IMR-90 (cell line): ENCODE measurements at regions not wholly inside any gene's neighbourhood (a gene's known extent, or its start where the extent isn't known, plus 50 kb on each side); places are given as distances from the start of the nearest gene placed in this dataset.
"Not testable (repeated sequence)": the region's sequence is repeated elsewhere in the genome, so short reads cannot be mapped to it uniquely, and the experiment has no call there.

Source experiments
- ATAC-seq: fragments of 200-7000 bp; cut with Tn5 transposase; 2 replicates; pipeline ENCODE4 v1.9.1; 2020; ENCODE audit warnings: low read depth, mild to moderate bottlenecking, moderate library complexity
- BruUV-seq: library from RNA; stranded (reverse); fragments of 400-500 nt; replicated peaks from 2 replicates; lab custom pipeline; 2021; lab: Mats Ljungman, UMichigan
- CTCF ChIA-PET: fragments of 300-600 bp; formaldehyde crosslinking; extraction: SDS; loops from one replicate; lab custom pipeline; 2021; ENCODE audit warnings: antibody characterized with exemption; lab: Yijun Ruan, JAX
- POLR2A ChIA-PET: fragments of 300-600 bp; sonication (Branson Sonifier 250); formaldehyde crosslinking; loops from one replicate; lab custom pipeline; 2022; ENCODE audit warnings: antibody characterized with exemption; ENCODE audit not compliant: unreplicated experiment; lab: Charles Lee
- DNase-seq: peaks from one replicate; pipeline ENCODE4 v3.0.0; 2013
- H2AFZ ChIP-seq: replicated peaks from 2 replicates; pipeline ENCODE3; 2013; ENCODE audit warnings: low read length, mild to moderate bottlenecking; ENCODE audit not compliant: poor library complexity
- H2AK5ac ChIP-seq: 2 replicates; pipeline ENCODE4 v1.6.1; 2013; ENCODE audit warnings: low read depth, low read length, inconsistent platforms
- H2AK9ac ChIP-seq: replicated peaks from 2 replicates; pipeline ENCODE3; 2013; ENCODE audit warnings: mild to moderate bottlenecking, low read depth, low read length, moderate library complexity; ENCODE audit not compliant: poor library complexity
- H2BK120ac ChIP-seq: 2 replicates; pipeline ENCODE4 v1.6.1; 2013; ENCODE audit warnings: low read depth, low read length, inconsistent platforms
- H2BK15ac ChIP-seq: 3 replicates; pipeline ENCODE4 v1.6.1; 2013; ENCODE audit warnings: low read depth, low read length, inconsistent platforms
- H2BK20ac ChIP-seq: 2 replicates; pipeline ENCODE4 v1.6.1; 2013; ENCODE audit warnings: low read depth, mild to moderate bottlenecking, inconsistent platforms, low read length, moderate library complexity
- H2BK5ac ChIP-seq: 2 replicates; pipeline ENCODE4 v1.6.1; 2013; ENCODE audit warnings: mild to moderate bottlenecking, low read depth, low read length, inconsistent platforms; ENCODE audit not compliant: poor library complexity, severe bottlenecking
- H3K14ac ChIP-seq: replicated peaks from 2 replicates; pipeline ENCODE4 v1.6.1; 2013; ENCODE audit warnings: low read depth, low read length, inconsistent platforms
- H3K18ac ChIP-seq: 2 replicates; pipeline ENCODE4 v1.6.1; 2013; ENCODE audit warnings: low read depth, low read length, control low read depth
- H3K23ac ChIP-seq: 2 replicates; pipeline ENCODE4 v1.6.1; 2013; ENCODE audit warnings: low read depth, low read length, inconsistent platforms
- H3K27ac ChIP-seq: 2 replicates; pipeline ENCODE4 v1.5.1; 2013; ENCODE audit warnings: mild to moderate bottlenecking, control low read depth, low read length; ENCODE audit not compliant: insufficient read depth
- H3K27me3 ChIP-seq: 2 replicates; pipeline ENCODE4 v1.6.1; 2013; ENCODE audit warnings: low read length; ENCODE audit not compliant: control insufficient read depth, insufficient read depth
- H3K36me3 ChIP-seq: 2 replicates; pipeline ENCODE4 v1.6.1; 2013; ENCODE audit warnings: low read length, mixed read lengths; ENCODE audit not compliant: control insufficient read depth, insufficient read depth
- H3K4ac ChIP-seq: 2 replicates; pipeline ENCODE4 v1.6.1; 2013; ENCODE audit warnings: low read depth, low read length, inconsistent platforms
- H3K4me1 ChIP-seq: 2 replicates; pipeline ENCODE4 v1.6.1; 2013; ENCODE audit warnings: low read length, mixed read lengths; ENCODE audit not compliant: control insufficient read depth, insufficient read depth
- H3K4me2 ChIP-seq: 2 replicates; pipeline ENCODE4 v1.6.1; 2013; ENCODE audit warnings: low read depth, mild to moderate bottlenecking, control low read depth, low read length, moderate library complexity
- H3K4me3 ChIP-seq: 2 replicates; pipeline ENCODE4 v1.5.1; 2013; ENCODE audit warnings: low read depth, mild to moderate bottlenecking, control low read depth, low read length, moderate library complexity; ENCODE audit not compliant: insufficient read depth
- H3K56ac ChIP-seq: 2 replicates; pipeline ENCODE4 v1.6.1; 2013; ENCODE audit warnings: low read length, inconsistent platforms; ENCODE audit not compliant: insufficient read depth; ENCODE audit errors: extremely low read depth
- H3K79me1 ChIP-seq, 2 experiments: 2 replicates each; pipeline ENCODE4 v1.6.1; 2013; ENCODE audit warnings: low read length in 2 of 2, inconsistent platforms in 1 of 2, low read depth in 1 of 2
- H3K9ac ChIP-seq: 2 replicates; pipeline ENCODE4 v1.6.1; 2013; ENCODE audit warnings: low read depth, low read length, control low read depth
- H3K9me1 ChIP-seq: 2 replicates; pipeline ENCODE4 v1.6.1; 2013; ENCODE audit warnings: low read length, inconsistent platforms; ENCODE audit not compliant: insufficient read depth
- H3K9me3 ChIP-seq: 2 replicates; pipeline ENCODE4 v1.6.1; 2013; ENCODE audit warnings: low read length; ENCODE audit not compliant: control insufficient read depth, insufficient read depth
- H4K20me1 ChIP-seq: 2 replicates; pipeline ENCODE4 v1.6.1; 2013; ENCODE audit warnings: low read length, inconsistent platforms; ENCODE audit not compliant: insufficient read depth
- H4K5ac ChIP-seq: 2 replicates; pipeline ENCODE4 v1.6.1; 2013; ENCODE audit warnings: mild to moderate bottlenecking, low read depth, low read length, control low read depth
- H4K8ac ChIP-seq, 2 experiments: 2 replicates each; pipeline ENCODE4 v1.6.1; 2013; ENCODE audit warnings: low read depth in 2 of 2, low read length in 2 of 2, control low read depth in 1 of 2, inconsistent platforms in 1 of 2
- H4K91ac ChIP-seq: 2 replicates; pipeline ENCODE4 v1.6.1; 2013; ENCODE audit warnings: low read depth, low read length, inconsistent platforms; ENCODE audit not compliant: insufficient read depth
- CTCF ChIP-seq: conservative IDR thresholded peaks from 2 replicates; pipeline ENCODE4 v1.5.1; 2012; ENCODE audit warnings: mild to moderate bottlenecking, low read depth, low read length, improper control_type of control experiment
- RFX5 ChIP-seq: IDR thresholded peaks from 2 replicates; pipeline ENCODE4 v1.8.0; 2012; ENCODE audit warnings: low read depth, mild to moderate bottlenecking, low read length, moderate library complexity
- WGBS, 2 experiments: methylation state at CpG; one replicate each; pipeline versions ENCODE4 v1.1.5 to v1.1.7; 2013; ENCODE audit warnings: missing lambda C conversion rate in 2 of 2; ENCODE audit not compliant: insufficient read length in 1 of 2; ENCODE audit errors: extremely low coverage in 2 of 2; 5-methylcytosine and 5-hydroxymethylcytosine counted together
- dilution Hi-C: fragments of 300-500 bp; cut with HindIII; formaldehyde crosslinking; loops from one replicate; pipeline ENCODE4 v1.14.3; 2018; ENCODE audit warnings: low sequenced_read_pairs; ENCODE audit not compliant: unreplicated experiment
- in situ Hi-C: fragments of 300-500 bp; cut with MboI; formaldehyde crosslinking; loops from 3 replicates; pipeline ENCODE4 v1.14.3; 2019; ENCODE audit warnings: low sequenced_read_pairs, inconsistent platforms, mixed read lengths
- intact Hi-C: fragments of 100-400 bp; cut with micrococcal nuclease; formaldehyde crosslinking; loops from 2 replicates; pipeline ENCODE4 v1.10.0; 2022

DNA sequence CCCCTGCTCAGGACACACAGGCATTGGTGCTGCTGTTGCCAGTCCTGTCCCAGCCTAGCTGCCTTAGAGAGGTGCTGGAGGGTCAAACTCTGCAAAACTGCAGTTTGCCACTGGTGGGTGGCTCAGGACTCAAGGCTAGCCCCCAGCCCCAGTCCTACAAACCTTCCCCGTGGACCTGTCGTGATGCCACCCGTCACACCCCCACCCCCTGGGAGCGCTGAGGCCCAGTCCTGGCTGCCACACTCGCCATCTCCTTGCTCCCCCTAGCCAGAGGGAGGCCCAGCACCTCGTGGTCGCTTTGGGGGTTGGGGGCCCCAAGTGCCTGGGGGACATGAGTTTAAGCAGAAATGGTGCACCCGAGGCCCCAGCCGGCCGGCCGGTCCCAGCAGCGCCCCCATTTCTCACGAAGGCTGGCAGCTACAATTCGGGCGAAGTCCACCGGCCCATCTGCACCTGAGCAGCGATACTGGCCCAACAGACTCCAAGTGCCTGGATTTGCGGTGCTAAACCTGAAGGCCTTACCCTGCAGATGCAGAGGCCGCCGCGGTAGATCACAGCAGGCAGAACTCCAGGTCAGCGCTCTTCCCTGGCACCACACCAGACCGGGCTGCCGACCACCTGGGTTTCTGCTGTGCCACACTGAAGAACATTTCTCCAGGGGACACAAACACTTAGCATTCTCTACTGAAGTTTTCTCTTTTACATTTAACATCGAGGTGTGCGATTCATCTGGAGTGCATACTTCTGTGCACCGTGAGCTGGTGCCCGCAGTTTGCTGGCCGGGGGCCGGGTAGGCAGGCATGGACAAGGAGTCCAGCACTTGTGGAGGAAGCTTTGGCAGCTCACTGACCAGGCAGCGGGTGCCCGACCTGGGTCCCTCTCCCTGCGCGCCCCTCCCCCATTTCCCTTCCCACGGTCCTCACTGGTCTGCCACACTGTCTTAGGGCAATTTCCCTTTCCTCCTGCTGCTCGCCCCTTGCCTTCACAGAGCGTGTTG lies 130.0 kb downstream of the KCNJ12 start:
- H2BK20ac ChIP-seq: no peak overlapping the region
- no TSS peak for BruUV-seq
- peaks cover 21% of the 10 kb centered on the region for H3K27me3 ChIP-seq
- H4K91ac ChIP-seq: no peak overlapping the region
- H2AK5ac ChIP-seq: no peak overlapping the region
- no peaks in the 10 kb centered on the region for H3K9me1 ChIP-seq
- no peak overlapping the region for H3K27ac ChIP-seq
- no peak overlapping the region for H4K8ac ChIP-seq
- dilution Hi-C loops: no loop called here
- DNase-seq (no peak), ATAC-seq (no peak)
- in situ Hi-C loops: loop anchor here (5.0 kb wide), 1 partner anchor 44 kb away; no protein-coding TSS in a partner anchor
- no peak overlapping the region for H3K4me2 ChIP-seq
- no peak overlapping the region for H3K23ac ChIP-seq
- no peak overlapping the region for H4K5ac ChIP-seq
- no peaks in the 10 kb centered on the region for H3K36me3 ChIP-seq
- no peak overlapping the region for H3K56ac ChIP-seq
- intact Hi-C loops: no loop called here
- H3K18ac ChIP-seq: no peak overlapping the region
- H2BK5ac ChIP-seq: no peak overlapping the region
- no peak overlapping the region for H2AFZ ChIP-seq
- no peaks in the 10 kb centered on the region for H3K9me3 ChIP-seq
- TF ChIP-seq RFX5 (no peak), CTCF (no peak)
- no peak overlapping the region for H3K4me3 ChIP-seq
- CTCF ChIA-PET: no interaction called here
- H2BK120ac ChIP-seq: no peak overlapping the region
- POLR2A ChIA-PET: no interaction called here
- H3K9ac ChIP-seq: no peak overlapping the region
- WGBS, 2 experiments: 93% methylated on average over 16 of the region's 37 CpGs; no CpG with 5 or more reads in 1 of the 2 experiments
- no peaks in the 10 kb centered on the region for H4K20me1 ChIP-seq
- no peak overlapping the region for H3K14ac ChIP-seq
- H3K4me1 ChIP-seq: no peaks in the 10 kb centered on the region
- no peak overlapping the region for H3K4ac ChIP-seq
- no peaks in the 10 kb centered on the region for H3K79me1 ChIP-seq
- H2BK15ac ChIP-seq: no peak overlapping the region
- no peak overlapping the region for H2AK9ac ChIP-seq

DNA sequence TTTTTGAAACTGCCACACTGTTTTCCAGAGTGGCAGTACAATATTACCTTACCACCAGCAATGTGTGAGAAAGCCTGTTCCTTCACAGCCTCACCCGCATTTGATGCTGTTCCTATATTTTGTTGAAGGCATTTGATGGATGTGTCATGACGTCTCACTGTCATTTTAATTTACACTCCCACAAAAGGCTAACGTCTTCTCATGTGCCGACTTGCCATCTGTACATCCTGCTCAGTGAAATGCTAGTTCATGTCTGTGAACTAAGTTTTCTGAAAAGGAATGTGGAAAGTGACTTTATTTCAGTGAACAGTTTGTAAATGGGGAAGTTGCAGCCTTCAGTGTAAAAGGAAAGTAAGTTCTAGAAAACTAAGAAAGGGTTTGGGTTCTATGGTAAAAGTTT lies 131.6 kb downstream of the KCNJ12 start:
- in situ Hi-C loops: loop anchor here (5.0 kb wide), 1 partner anchor 46 kb away; no protein-coding TSS in a partner anchor

More for the DNA sequence above, 131.6 kb downstream of the KCNJ12 start:
- no CpG with 5 or more reads among the region's 4 CpGs for WGBS, 2 experiments
- H3K9ac ChIP-seq, H4K20me1 ChIP-seq, DNase-seq, H2AK5ac ChIP-seq, POLR2A ChIA-PET, H3K4me3 ChIP-seq, dilution Hi-C loops, H3K4ac ChIP-seq, H2BK120ac ChIP-seq, H2AFZ ChIP-seq, H3K18ac ChIP-seq, H3K23ac ChIP-seq, H3K36me3 ChIP-seq, H2BK15ac ChIP-seq, CTCF ChIA-PET, H2BK20ac ChIP-seq, H3K9me3 ChIP-seq, H4K8ac ChIP-seq, H2BK5ac ChIP-seq, H3K56ac ChIP-seq, H4K91ac ChIP-seq, H3K79me1 ChIP-seq, H3K27ac ChIP-seq, H4K5ac ChIP-seq, H3K4me2 ChIP-seq, BruUV-seq, H3K4me1 ChIP-seq, intact Hi-C loops, ATAC-seq, H3K9me1 ChIP-seq, H2AK9ac ChIP-seq, H3K14ac ChIP-seq: not testable (repeated sequence)
- peaks cover 20% of the 10 kb centered on the region for H3K27me3 ChIP-seq
